Lower lobe of right lung (tissue), 2 donors: ENCODE measurements at regions not wholly inside any gene's neighbourhood (a gene's known extent, or its start where the extent isn't known, plus 50 kb on each side); places are given as distances from the start of the nearest gene placed in this dataset.
A peak's percentile ranks its signal among the peaks of the same experiment; 100 is the strongest.

Experiments used
- ATAC-seq, 2 donors: fragments of 200-7000 bp; cut with Tn5 transposase; one replicate each; pipeline ENCODE4 v1.9.1; 2020 to 2022; ENCODE audit warnings: mild to moderate bottlenecking in 2 of 2, moderate library complexity in 2 of 2
- DNase-seq: peaks from one replicate; pipeline ENCODE4 v3.0.0-alpha.2; 2020
- H3K27ac ChIP-seq: fragments of 200-600 bp; one replicate; pipeline ENCODE4 v1.8.0; 2022
- H3K27me3 ChIP-seq: fragments of 200-600 bp; one replicate; pipeline ENCODE4 v1.8.0; 2022; ENCODE audit warnings: low read depth
- H3K36me3 ChIP-seq: fragments of 200-600 bp; one replicate; pipeline ENCODE4 v1.8.0; 2022; ENCODE audit warnings: mild to moderate bottlenecking
- H3K4me1 ChIP-seq: fragments of 200-600 bp; one replicate; pipeline ENCODE4 v1.8.0; 2022
- H3K4me3 ChIP-seq: fragments of 200-600 bp; one replicate; pipeline ENCODE4 v1.8.0; 2022; ENCODE audit warnings: mild to moderate bottlenecking
- H3K9me3 ChIP-seq: fragments of 200-600 bp; one replicate; pipeline ENCODE4 v1.8.0; 2022
- intact Hi-C: fragments of 100-400 bp; cut with DNase I; formaldehyde crosslinking; loops from one replicate; pipeline ENCODE4 v1.11.0; 2022
- TF ChIP-seq, protein P1 (sequence below): fragments of 200-600 bp; IDR thresholded peaks from one replicate; pipeline ENCODE4 v1.8.0; 2022; ENCODE audit warnings: antibody characterized with exemption, mild to moderate bottlenecking
- donor health status: DM: no; HTN: yes; CAD: no; lungs with severe emphysema.

- Histone ChIP-seq H3K27ac (no peak overlapping the region), H3K4me3 (no peak overlapping the region), H3K9me3 (no peaks in the 10 kb centered on the region), H3K4me1 (peaks cover 4% of the 10 kb centered on the region), H3K27me3 (no peaks in the 10 kb centered on the region), H3K36me3 (no peaks in the 10 kb centered on the region)
- TF ChIP-seq, protein P1, sequence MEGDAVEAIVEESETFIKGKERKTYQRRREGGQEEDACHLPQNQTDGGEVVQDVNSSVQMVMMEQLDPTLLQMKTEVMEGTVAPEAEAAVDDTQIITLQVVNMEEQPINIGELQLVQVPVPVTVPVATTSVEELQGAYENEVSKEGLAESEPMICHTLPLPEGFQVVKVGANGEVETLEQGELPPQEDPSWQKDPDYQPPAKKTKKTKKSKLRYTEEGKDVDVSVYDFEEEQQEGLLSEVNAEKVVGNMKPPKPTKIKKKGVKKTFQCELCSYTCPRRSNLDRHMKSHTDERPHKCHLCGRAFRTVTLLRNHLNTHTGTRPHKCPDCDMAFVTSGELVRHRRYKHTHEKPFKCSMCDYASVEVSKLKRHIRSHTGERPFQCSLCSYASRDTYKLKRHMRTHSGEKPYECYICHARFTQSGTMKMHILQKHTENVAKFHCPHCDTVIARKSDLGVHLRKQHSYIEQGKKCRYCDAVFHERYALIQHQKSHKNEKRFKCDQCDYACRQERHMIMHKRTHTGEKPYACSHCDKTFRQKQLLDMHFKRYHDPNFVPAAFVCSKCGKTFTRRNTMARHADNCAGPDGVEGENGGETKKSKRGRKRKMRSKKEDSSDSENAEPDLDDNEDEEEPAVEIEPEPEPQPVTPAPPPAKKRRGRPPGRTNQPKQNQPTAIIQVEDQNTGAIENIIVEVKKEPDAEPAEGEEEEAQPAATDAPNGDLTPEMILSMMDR = no peak
- DNase-seq (no peak), ATAC-seq (peak; percentile 56 to 60)
- intact Hi-C loops = no loop called here
Observed at GRCh38 chr5:57316798-57317327, 143.0 kb downstream of the GPBP1 start.

- DNase-seq (no peak), ATAC-seq (no peak)
- Histone ChIP-seq H3K27ac (no peak overlapping the region), H3K4me1 (peaks cover 4% of the 10 kb centered on the region), H3K36me3 (no peaks in the 10 kb centered on the region), H3K27me3 (no peaks in the 10 kb centered on the region), H3K9me3 (no peaks in the 10 kb centered on the region), H3K4me3 (no peak overlapping the region)
- intact Hi-C loops = no loop called here
- TF ChIP-seq, protein P1 = no peak
Observed at GRCh38 chr5:57315941-57316340, 142.1 kb downstream of the GPBP1 start.
